Smooth muscle cell (in vitro differentiated cells): ENCODE measurements at regions not wholly inside any gene's neighbourhood (a gene's known extent, or its start where the extent isn't known, plus 50 kb on each side); places are given as distances from the start of the nearest gene placed in this dataset.

Source experiments
- DNase-seq: peaks from one replicate; lab custom pipeline; 2025; ENCODE audit not compliant: unreplicated experiment; lab: John Stamatoyannopoulos, UW
- H2AFZ ChIP-seq: fragments of 200-600 bp; sonication (generic); 2 replicates; pipeline ENCODE4 v1.6.0; 2016; ENCODE audit warnings: antibody characterized with exemption, low read depth, mild to moderate bottlenecking
- H3F3A ChIP-seq: fragments of 200-600 bp; sonication (generic); 2 replicates; pipeline ENCODE4 v1.6.0; 2017; ENCODE audit warnings: antibody characterized with exemption, low read depth
- H3K27ac ChIP-seq: fragments of 200-600 bp; sonication (generic); 2 replicates; pipeline ENCODE4 v1.5.1; 2016; ENCODE audit warnings: low read depth, mild to moderate bottlenecking
- H3K27me3 ChIP-seq: fragments of 200-600 bp; sonication (generic); 2 replicates; pipeline ENCODE4 v1.6.1; 2016; ENCODE audit warnings: low read depth, mild to moderate bottlenecking
- H3K36me3 ChIP-seq: fragments of 200-600 bp; sonication (generic); 2 replicates; pipeline ENCODE4 v1.5.1; 2016; ENCODE audit warnings: low read depth
- H3K4me1 ChIP-seq: fragments of 200-600 bp; sonication (generic); 2 replicates; pipeline ENCODE4 v1.5.1; 2016; ENCODE audit warnings: low read depth
- H3K4me2 ChIP-seq: fragments of 200-600 bp; sonication (generic); 2 replicates; pipeline ENCODE4 v1.6.0; 2016; ENCODE audit warnings: mild to moderate bottlenecking
- H3K4me3 ChIP-seq: fragments of 200-600 bp; sonication (generic); 2 replicates; pipeline ENCODE4 v1.5.1; 2016; ENCODE audit warnings: mild to moderate bottlenecking
- H3K79me2 ChIP-seq: fragments of 200-600 bp; sonication (generic); 2 replicates; pipeline ENCODE4 v1.6.0; 2016; ENCODE audit warnings: low read depth, mild to moderate bottlenecking
- H3K9ac ChIP-seq: fragments of 200-600 bp; sonication (generic); 2 replicates; pipeline ENCODE4 v1.6.0; 2016; ENCODE audit warnings: low read depth
- H3K9me3 ChIP-seq: fragments of 200-600 bp; sonication (generic); replicated peaks from 2 replicates; pipeline ENCODE4 v1.5.1; 2016; ENCODE audit warnings: low read depth
- H4K20me1 ChIP-seq: fragments of 200-600 bp; sonication (generic); 2 replicates; pipeline ENCODE4 v1.6.0; 2016; ENCODE audit warnings: low read depth
- WGBS: methylation state at CpG from one replicate; pipeline ENCODE4 v1.1.7; 2016; ENCODE audit warnings: low lambda C conversion rate; 5-methylcytosine and 5-hydroxymethylcytosine counted together
- TF ChIP-seq, protein P1 (sequence below): fragments of 200-600 bp; sonication (generic); IDR thresholded peaks from 2 replicates; pipeline ENCODE4 v1.5.1; 2017; ENCODE audit warnings: borderline replicate concordance, mild to moderate bottlenecking, antibody characterized with exemption; ENCODE audit not compliant: insufficient read depth, poor library complexity, severe bottlenecking

DNA sequence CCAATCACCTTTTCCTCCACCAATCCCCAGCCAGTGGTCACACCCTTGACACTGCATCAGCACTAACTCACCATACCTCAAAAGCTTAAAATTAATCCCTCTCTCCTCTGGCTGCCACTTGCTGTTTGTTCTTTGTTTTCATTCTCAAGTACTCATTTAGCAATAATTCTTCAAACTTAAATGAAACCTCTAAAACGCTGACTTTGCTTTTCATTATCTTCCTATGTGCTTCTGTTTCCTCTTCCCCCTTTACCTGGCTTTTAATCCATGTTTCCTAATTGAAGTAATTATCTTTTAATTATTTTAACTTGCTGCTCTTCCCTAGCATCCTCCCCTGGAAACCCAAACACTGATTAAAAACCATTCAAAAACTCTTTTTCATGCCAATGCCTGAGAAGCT is 348.9 kb upstream of the MEOX2 start:
- TF ChIP-seq, protein P1, sequence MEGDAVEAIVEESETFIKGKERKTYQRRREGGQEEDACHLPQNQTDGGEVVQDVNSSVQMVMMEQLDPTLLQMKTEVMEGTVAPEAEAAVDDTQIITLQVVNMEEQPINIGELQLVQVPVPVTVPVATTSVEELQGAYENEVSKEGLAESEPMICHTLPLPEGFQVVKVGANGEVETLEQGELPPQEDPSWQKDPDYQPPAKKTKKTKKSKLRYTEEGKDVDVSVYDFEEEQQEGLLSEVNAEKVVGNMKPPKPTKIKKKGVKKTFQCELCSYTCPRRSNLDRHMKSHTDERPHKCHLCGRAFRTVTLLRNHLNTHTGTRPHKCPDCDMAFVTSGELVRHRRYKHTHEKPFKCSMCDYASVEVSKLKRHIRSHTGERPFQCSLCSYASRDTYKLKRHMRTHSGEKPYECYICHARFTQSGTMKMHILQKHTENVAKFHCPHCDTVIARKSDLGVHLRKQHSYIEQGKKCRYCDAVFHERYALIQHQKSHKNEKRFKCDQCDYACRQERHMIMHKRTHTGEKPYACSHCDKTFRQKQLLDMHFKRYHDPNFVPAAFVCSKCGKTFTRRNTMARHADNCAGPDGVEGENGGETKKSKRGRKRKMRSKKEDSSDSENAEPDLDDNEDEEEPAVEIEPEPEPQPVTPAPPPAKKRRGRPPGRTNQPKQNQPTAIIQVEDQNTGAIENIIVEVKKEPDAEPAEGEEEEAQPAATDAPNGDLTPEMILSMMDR, result no peak
- WGBS, result 88% methylated on average over 1 of the region's 1 CpG

DNA sequence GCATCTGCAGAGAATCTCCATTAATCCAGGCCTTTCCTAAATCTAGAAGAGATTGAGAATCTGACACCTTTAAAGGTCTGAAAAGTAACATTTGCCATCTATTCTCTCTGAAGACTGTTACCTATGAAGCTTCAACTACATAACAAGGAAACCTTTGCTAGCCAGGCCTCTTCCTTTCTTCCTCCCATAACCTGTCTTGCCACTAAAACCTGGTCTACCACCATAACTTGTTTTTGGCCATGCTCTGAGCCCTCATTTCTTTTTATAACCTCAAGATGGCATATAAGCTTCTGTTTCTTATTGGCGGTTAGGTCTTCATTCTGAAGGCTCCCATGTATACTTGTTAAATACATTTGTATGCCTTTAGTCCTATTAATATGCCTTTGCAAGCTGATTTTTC is 348.4 kb upstream of the MEOX2 start:
- DNase-seq, result no peak
- no peak overlapping the region for H3K4me3 ChIP-seq
- no peaks in the 10 kb centered on the region for H3K79me2 ChIP-seq
- no peaks in the 10 kb centered on the region for H4K20me1 ChIP-seq
- H3F3A ChIP-seq, result no peaks in the 10 kb centered on the region
- no peaks in the 10 kb centered on the region for H3K4me1 ChIP-seq
- WGBS, result 97% methylated on average over 1 of the region's 1 CpG
- TF ChIP-seq, protein P1, result no peak
- H3K27ac ChIP-seq, result no peak overlapping the region
- no peaks in the 10 kb centered on the region for H3K36me3 ChIP-seq
- no peaks in the 10 kb centered on the region for H3K27me3 ChIP-seq
- H3K9me3 ChIP-seq, result no peaks in the 10 kb centered on the region
- no peak overlapping the region for H3K9ac ChIP-seq
- no peak overlapping the region for H3K4me2 ChIP-seq
- H2AFZ ChIP-seq, result no peak overlapping the region

More for the DNA sequence above, 348.9 kb upstream of the MEOX2 start:
- H2AFZ ChIP-seq, result no peak overlapping the region
- no peak overlapping the region for H3K4me2 ChIP-seq
- no peaks in the 10 kb centered on the region for H3F3A ChIP-seq
- H4K20me1 ChIP-seq, result no peaks in the 10 kb centered on the region
- no peaks in the 10 kb centered on the region for H3K79me2 ChIP-seq
- no peaks in the 10 kb centered on the region for H3K36me3 ChIP-seq
- no peak overlapping the region for H3K4me3 ChIP-seq
- H3K4me1 ChIP-seq, result no peaks in the 10 kb centered on the region
- no peak overlapping the region for H3K27ac ChIP-seq
- no peak overlapping the region for H3K9ac ChIP-seq
- DNase-seq, result no peak
- H3K9me3 ChIP-seq, result no peaks in the 10 kb centered on the region
- H3K27me3 ChIP-seq, result no peaks in the 10 kb centered on the region

DNA sequence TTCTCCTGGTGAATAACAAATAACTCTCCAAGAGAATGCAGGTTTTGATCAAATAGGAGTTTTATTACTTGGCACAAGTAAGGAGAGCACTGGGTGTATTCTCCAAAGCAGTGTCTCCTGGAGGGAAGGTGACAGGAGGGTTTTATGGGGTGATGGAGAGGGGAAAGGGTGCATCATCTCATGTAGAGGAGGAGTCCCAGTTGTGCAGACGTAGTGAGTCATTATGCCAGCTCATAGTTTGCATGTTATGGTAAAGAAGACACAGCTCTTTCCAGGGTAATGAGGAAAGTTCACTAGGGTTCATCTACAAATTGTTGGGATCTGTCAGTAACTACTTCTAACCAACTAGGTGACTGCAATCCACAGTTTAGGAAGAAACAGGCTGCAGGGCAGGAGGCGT is 347.9 kb upstream of the MEOX2 start:
- H3K27ac ChIP-seq, result no peak overlapping the region
- TF ChIP-seq, protein P1, result no peak
- no peaks in the 10 kb centered on the region for H3K79me2 ChIP-seq
- DNase-seq, result no peak
- H3K4me2 ChIP-seq, result no peak overlapping the region
- no peaks in the 10 kb centered on the region for H3K27me3 ChIP-seq
- H3K9me3 ChIP-seq, result no peaks in the 10 kb centered on the region
- H3F3A ChIP-seq, result no peaks in the 10 kb centered on the region
- H3K36me3 ChIP-seq, result no peaks in the 10 kb centered on the region
- no peaks in the 10 kb centered on the region for H3K4me1 ChIP-seq
- no peak overlapping the region for H3K9ac ChIP-seq
- no peak overlapping the region for H2AFZ ChIP-seq
- H4K20me1 ChIP-seq, result no peaks in the 10 kb centered on the region
- WGBS, result 64% methylated on average over 2 of the region's 2 CpGs
- H3K4me3 ChIP-seq, result no peak overlapping the region

DNA sequence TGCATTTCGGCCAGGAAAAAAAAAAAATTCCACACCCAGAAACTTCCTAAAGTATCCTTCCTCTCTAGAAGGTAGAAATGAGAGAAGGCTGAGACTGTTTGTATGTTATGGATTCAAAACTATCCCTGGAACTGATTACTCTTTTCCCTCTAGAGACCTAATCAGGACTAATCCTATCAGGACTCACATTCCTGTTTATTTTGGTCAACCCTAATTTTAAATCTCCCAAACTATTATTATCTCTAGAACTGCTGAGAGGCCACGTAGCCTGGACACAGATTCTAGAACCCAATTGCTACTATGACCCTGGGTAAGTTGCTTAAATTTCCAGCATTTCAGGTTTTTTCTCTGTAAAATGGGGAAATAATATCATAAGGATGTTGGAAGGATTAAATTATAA is 346.8 kb upstream of the MEOX2 start:
- WGBS, result 85% methylated on average over 2 of the region's 2 CpGs
- no peak for DNase-seq

More for the DNA sequence above, 346.8 kb upstream of the MEOX2 start:
- Histone ChIP-seq H3K27ac (no peak overlapping the region), H3K4me2 (no peak overlapping the region), H3K27me3 (no peaks in the 10 kb centered on the region), H3K4me1 (peaks cover 2% of the 10 kb centered on the region), H4K20me1 (no peaks in the 10 kb centered on the region), H3K9ac (no peak overlapping the region), H3K36me3 (no peaks in the 10 kb centered on the region), H3K4me3 (no peak overlapping the region), H3K9me3 (no peaks in the 10 kb centered on the region), H3F3A (no peaks in the 10 kb centered on the region), H2AFZ (no peak overlapping the region), H3K79me2 (no peaks in the 10 kb centered on the region)
- TF ChIP-seq, protein P1, result no peak
